ENCODE measurements at regions not wholly inside any gene's neighbourhood (a gene's known extent, or its start where the extent isn't known, plus 50 kb on each side); places are given as distances from the start of the nearest gene placed in this dataset.
"Not testable (repeated sequence)": the region's sequence is repeated elsewhere in the genome, so short reads cannot be mapped to it uniquely, and the experiment has no call there.

GRCh38 chr4:4099610-4100009 lies 127.1 kb downstream of the OTOP1 start:
- not testable (repeated sequence) for H3K4me1 ChIP-seq (ENCODE audit: control insufficient read depth, insufficient read depth, low read length); H3K27ac ChIP-seq (ENCODE audit: insufficient read depth, low read depth, low read length, poor library complexity, severe bottlenecking); H3K9me3 ChIP-seq (ENCODE audit: control insufficient read depth, low read length); H3K36me3 ChIP-seq (ENCODE audit: control insufficient read depth, insufficient read depth, low read length); H3K4me3 ChIP-seq (ENCODE audit: insufficient read depth, low read depth, low read length); H3K27me3 ChIP-seq (ENCODE audit: control insufficient read depth, insufficient read depth, low read length, poor library complexity, severe bottlenecking)
- 75 to 83% methylated on average over 3 of the region's 4 CpGs for WGBS, 2 experiments

GRCh38 chr4:4106923-4107322 lies 119.8 kb downstream of the OTOP1 start:
- not testable (repeated sequence) for H3K4me1 ChIP-seq (ENCODE audit: control insufficient read depth, insufficient read depth, low read length); H3K9me3 ChIP-seq (ENCODE audit: control insufficient read depth, low read length); H3K27ac ChIP-seq (ENCODE audit: insufficient read depth, low read depth, low read length, poor library complexity, severe bottlenecking); H3K36me3 ChIP-seq (ENCODE audit: control insufficient read depth, insufficient read depth, low read length)
- peaks cover 14% of the 10 kb centered on the region for H3K27me3 ChIP-seq (ENCODE audit: control insufficient read depth, insufficient read depth, low read length, poor library complexity, severe bottlenecking)
- peak overlapping the region; percentile 31 for H3K4me3 ChIP-seq (ENCODE audit: insufficient read depth, low read depth, low read length)
- WGBS, 2 experiments: 1% methylated on average over 25 to 28 of the region's 36 CpGs

GRCh38 chr4:4107411-4108107 lies 119.2 kb downstream of the OTOP1 start:
- H3K27ac ChIP-seq (ENCODE audit: insufficient read depth, low read depth, low read length, poor library complexity, severe bottlenecking); H3K36me3 ChIP-seq (ENCODE audit: control insufficient read depth, insufficient read depth, low read length); H3K9me3 ChIP-seq (ENCODE audit: control insufficient read depth, low read length); H3K4me1 ChIP-seq (ENCODE audit: control insufficient read depth, insufficient read depth, low read length): not testable (repeated sequence)
- peak overlapping the region; percentile 31 for H3K4me3 ChIP-seq (ENCODE audit: insufficient read depth, low read depth, low read length)
- H3K27me3 ChIP-seq (ENCODE audit: control insufficient read depth, insufficient read depth, low read length, poor library complexity, severe bottlenecking): peaks cover 14% of the 10 kb centered on the region
- 10 to 14% methylated on average over 46 to 49 of the region's 52 CpGs for WGBS, 2 experiments

DNA sequence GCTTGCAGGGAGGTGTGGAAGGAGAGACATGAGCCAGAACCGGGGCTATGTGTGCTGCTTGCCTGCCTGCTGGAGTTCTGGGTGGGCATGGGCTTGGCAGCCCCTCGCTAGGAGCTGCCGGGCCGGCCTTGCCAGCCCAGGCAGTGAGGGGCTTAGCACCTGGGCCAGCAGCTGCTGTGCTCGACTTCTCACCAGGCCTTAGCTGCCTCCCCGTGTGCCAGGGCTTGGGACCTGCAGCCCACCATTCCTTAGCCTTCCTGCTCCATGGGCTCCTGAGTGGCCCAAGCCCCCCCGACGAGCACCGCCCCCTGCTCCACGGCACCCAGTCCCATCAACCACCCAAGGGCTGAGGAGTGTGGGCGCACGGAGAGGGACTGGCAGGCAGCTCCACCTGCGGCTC lies 111.3 kb downstream of the OTOP1 start:
- H3K4me1 ChIP-seq (ENCODE audit: control insufficient read depth, insufficient read depth, low read length); H3K9me3 ChIP-seq (ENCODE audit: control insufficient read depth, low read length); H3K4me3 ChIP-seq (ENCODE audit: insufficient read depth, low read depth, low read length); H3K27me3 ChIP-seq (ENCODE audit: control insufficient read depth, insufficient read depth, low read length, poor library complexity, severe bottlenecking); H3K36me3 ChIP-seq (ENCODE audit: control insufficient read depth, insufficient read depth, low read length); H3K27ac ChIP-seq (ENCODE audit: insufficient read depth, low read depth, low read length, poor library complexity, severe bottlenecking): not testable (repeated sequence)
- 81 to 89% methylated on average over 10 to 12 of the region's 13 CpGs for WGBS, 2 experiments

GRCh38 chr4:4116901-4117300 lies 109.8 kb downstream of the OTOP1 start:
- not testable (repeated sequence) for H3K9me3 ChIP-seq (ENCODE audit: control insufficient read depth, low read length); H3K27ac ChIP-seq (ENCODE audit: insufficient read depth, low read depth, low read length, poor library complexity, severe bottlenecking); H3K27me3 ChIP-seq (ENCODE audit: control insufficient read depth, insufficient read depth, low read length, poor library complexity, severe bottlenecking); H3K4me1 ChIP-seq (ENCODE audit: control insufficient read depth, insufficient read depth, low read length); H3K4me3 ChIP-seq (ENCODE audit: insufficient read depth, low read depth, low read length); H3K36me3 ChIP-seq (ENCODE audit: control insufficient read depth, insufficient read depth, low read length)
- no CpG with 5 or more reads among the region's 1 CpG for WGBS, 2 experiments

GRCh38 chr4:4134368-4134767 lies 92.4 kb downstream of the OTOP1 start:
- WGBS, 2 experiments: 81% methylated on average over 3 of the region's 8 CpGs; no CpG with 5 or more reads in 1 of the 2 experiments

GRCh38 chr4:4136621-4137020 lies 90.1 kb downstream of the OTOP1 start:
- WGBS, 2 experiments: 94 to 100% methylated on average over 5 to 6 of the region's 9 CpGs
- not testable (repeated sequence) for H3K4me1 ChIP-seq (ENCODE audit: control insufficient read depth, insufficient read depth, low read length); H3K27me3 ChIP-seq (ENCODE audit: control insufficient read depth, insufficient read depth, low read length, poor library complexity, severe bottlenecking); H3K9me3 ChIP-seq (ENCODE audit: control insufficient read depth, low read length); H3K36me3 ChIP-seq (ENCODE audit: control insufficient read depth, insufficient read depth, low read length); H3K27ac ChIP-seq (ENCODE audit: insufficient read depth, low read depth, low read length, poor library complexity, severe bottlenecking); H3K4me3 ChIP-seq (ENCODE audit: insufficient read depth, low read depth, low read length)

More at GRCh38 chr4:4134368-4134767, 92.4 kb downstream of the OTOP1 start:
- H3K36me3 ChIP-seq (ENCODE audit: control insufficient read depth, insufficient read depth, low read length); H3K4me3 ChIP-seq (ENCODE audit: insufficient read depth, low read depth, low read length); H3K4me1 ChIP-seq (ENCODE audit: control insufficient read depth, insufficient read depth, low read length); H3K27me3 ChIP-seq (ENCODE audit: control insufficient read depth, insufficient read depth, low read length, poor library complexity, severe bottlenecking); H3K9me3 ChIP-seq (ENCODE audit: control insufficient read depth, low read length); H3K27ac ChIP-seq (ENCODE audit: insufficient read depth, low read depth, low read length, poor library complexity, severe bottlenecking): not testable (repeated sequence)

Measured in ectodermal cell (in vitro differentiated cells).